GM18508 (cell line): ENCODE measurements at regions not wholly inside any gene's neighbourhood (a gene's known extent, or its start where the extent isn't known, plus 50 kb on each side); places are given as distances from the start of the nearest gene placed in this dataset.
A peak's percentile ranks its signal among the peaks of the same experiment; 100 is the strongest.
"Not testable (repeated sequence)": the region's sequence is repeated elsewhere in the genome, so short reads cannot be mapped to it uniquely, and the experiment has no call there.

Source experiments
- ATAC-seq: cut with Tn5 transposase; IDR thresholded peaks from one replicate; pipeline ENCODE4 v1.9.1; 2021; ENCODE audit warnings: moderate number of reproducible peaks; ENCODE audit not compliant: insufficient read depth, unreplicated experiment

DNA sequence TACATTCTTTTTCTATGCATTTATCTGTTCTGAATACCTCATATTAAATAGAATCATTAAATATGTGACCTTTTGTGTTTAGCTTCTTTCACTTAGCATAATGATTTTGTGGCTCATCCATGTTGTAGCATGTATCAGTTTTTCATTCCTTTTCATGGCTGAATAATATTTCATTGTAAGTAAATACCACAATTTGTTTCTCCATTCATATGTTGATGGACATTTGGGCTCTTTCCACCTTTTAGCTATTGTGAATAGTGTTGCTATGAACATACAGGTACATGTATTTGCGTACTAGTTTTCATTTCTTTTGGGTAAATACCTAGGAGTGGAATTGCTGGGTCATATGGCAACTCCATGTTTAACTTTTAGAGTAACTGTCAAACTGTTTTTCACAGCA, 85.1 kb downstream of the GNL3L start:
- ATAC-seq, result no peak

- no peak for ATAC-seq
These were observed 103.6 kb downstream of the GNL3L start for GRCh38 chrX:54633641-54634040.

DNA sequence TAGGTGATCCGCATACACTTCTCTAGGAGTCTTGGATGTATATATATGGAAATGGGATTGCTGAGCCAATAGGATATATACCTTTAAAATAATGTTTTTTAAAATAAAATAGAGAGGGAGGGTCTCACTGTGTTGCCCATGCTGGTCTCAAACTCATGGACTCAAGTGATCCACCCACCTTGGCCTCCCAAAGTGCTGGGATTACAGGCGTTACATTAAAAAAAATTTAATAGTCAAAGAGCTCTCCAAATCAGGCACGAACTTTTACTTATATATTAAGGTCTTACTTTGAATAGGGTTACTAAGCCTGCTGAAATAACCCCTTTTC, 109.0 kb downstream of the GNL3L start:
- ATAC-seq, result no peak

DNA sequence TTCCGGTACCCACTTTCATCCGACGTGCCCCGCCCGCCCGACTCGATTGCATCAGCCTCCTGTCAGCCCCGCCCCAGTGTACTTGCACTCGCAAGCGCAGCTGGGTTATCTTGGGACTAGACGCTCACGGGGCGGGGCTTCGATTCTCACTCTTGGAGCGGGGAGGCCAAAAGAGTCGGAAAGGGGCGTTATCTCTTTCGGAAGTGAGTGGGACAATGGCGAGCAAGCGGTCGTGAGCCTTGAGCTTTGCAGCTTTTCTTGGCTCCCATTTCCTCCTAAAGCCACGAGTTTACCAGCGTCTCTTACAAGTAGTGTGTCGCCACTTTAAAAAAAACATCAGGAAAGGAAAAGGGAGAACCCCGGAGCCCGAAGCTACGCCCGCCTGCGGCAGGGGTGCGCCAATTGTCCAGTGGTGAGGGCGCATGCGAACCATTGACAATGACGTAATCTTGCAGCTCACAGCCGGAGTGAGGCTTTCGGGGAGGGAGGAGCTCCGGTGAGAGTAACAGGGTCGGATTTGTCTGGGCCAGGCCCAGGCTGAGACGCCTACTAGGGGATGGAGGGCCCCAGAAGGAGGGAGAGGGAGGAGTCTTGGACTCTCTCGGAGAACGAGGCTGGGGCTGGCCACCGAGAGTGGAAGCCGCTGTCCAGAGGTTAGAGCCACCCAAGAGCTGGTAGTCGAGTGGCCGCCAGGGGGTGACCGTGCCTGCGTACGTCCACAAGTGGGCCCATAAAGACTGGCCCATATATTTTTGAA, 109.5 kb downstream of the GNL3L start:
- ATAC-seq, result peak; percentile 86

GRCh38 chrX:54640103-54640690, 110.2 kb downstream of the GNL3L start:
- ATAC-seq, result no peak

DNA sequence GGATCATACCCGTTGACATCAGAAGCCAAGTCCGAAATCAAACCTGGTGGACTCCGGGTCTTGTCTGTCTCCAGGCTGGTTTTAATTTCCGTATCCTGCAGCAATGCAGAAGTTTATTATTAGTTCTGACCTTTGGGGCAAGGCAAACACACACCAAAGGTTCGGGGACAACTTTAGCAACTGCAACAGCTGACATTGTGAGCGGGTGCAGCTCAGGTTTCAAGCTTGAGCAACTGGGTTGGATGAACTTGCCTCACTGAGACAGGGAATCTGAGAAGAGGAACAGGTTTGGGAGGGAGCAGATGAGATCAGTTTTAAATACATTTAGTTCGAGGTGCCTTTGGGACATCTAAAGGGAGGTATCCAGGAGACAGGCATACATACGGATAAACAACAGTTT, 110.7 kb downstream of the GNL3L start:
- ATAC-seq, result no peak

DNA sequence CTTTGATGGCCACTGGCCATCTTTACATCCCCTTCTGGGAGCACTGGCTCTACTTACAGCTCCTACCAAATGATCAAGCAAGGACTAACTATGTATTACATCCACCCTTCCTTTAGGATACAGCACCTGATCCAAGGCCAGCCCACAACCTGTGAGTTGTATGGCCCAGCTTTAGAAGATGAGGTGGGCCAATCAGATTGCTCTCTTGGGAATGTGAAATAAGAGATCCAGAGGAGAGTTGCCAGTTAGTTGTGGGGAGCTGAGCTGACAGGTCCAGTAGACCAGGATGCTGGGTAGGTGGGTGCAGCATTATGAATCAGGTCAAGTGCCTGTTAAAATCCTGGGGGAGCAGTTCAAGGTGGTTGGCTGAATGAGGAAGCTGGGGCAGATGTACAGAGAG, 111.5 kb downstream of the GNL3L start:
- no peak for ATAC-seq

DNA sequence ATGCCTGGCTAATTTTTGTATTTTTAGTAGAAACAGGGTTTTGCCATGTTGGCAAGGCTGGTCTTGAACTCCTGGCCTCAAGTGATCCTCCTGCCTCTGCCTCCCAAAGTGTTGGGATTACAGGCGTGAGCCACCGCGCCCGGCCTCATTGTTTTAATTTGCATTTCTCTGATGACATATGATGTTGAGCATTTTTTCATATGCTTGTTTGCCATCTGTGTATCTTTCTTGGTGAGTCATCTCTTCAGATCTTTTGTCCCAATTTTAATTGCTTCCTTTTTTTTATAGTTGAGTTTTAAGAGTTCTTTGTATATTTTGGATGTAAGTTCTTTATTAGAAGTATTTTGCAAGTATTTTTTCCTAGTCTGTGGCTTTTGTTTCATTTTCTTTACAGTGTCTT, 117.6 kb downstream of the GNL3L start:
- not testable (repeated sequence) for ATAC-seq

GRCh38 chrX:54659547-54659946, 129.5 kb downstream of the GNL3L start:
- no peak for ATAC-seq

DNA sequence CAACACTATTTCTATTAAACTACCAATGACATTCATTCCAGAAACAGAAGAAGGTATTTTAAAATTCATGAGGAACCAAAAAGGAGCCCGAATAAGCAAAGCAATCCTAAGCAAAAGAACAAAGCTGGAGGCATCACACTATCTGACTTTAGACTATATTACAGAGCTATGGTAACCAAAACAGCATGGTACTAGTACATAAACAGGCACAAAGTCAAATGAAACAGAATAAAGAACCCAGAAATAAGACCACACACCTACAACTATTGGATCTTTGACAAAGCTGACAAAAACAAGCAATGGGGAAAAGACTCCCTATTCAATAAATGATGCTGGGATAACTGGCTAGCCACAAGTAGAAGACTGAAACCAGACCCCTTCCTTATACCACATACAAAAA, 122.3 kb downstream of the ITIH6 start:
- ATAC-seq, result no peak

GRCh38 chrX:54695231-54695630, 102.8 kb downstream of the ITIH6 start:
- no peak for ATAC-seq

GRCh38 chrX:54695816-54696487, 102.1 kb downstream of the ITIH6 start:
- ATAC-seq, result peak; percentile 96
